ENCODE measurements at regions not wholly inside any gene's neighbourhood (a gene's known extent, or its start where the extent isn't known, plus 50 kb on each side); places are given as distances from the start of the nearest gene placed in this dataset.

DNA sequence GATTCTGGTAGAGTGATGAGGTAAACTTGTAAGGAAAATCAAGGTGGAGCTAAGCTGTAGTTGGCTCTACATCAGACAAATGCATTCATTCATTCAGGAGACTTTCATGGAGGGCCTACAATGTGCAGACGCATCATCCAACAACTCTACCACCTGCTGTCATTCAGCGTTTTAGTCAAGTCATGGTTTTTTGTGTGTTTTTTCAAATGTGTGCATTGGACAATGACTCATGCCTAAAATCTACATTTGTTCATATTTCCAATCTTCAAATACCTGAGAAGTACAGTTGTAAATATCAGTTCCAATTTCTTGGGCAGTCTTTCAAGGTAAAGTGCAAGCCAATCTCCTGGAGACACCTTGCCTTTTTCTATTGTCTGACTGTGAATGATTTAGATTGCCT lies 108.0 kb upstream of the LGALSL start:
- DNase-seq, result no peak

DNA sequence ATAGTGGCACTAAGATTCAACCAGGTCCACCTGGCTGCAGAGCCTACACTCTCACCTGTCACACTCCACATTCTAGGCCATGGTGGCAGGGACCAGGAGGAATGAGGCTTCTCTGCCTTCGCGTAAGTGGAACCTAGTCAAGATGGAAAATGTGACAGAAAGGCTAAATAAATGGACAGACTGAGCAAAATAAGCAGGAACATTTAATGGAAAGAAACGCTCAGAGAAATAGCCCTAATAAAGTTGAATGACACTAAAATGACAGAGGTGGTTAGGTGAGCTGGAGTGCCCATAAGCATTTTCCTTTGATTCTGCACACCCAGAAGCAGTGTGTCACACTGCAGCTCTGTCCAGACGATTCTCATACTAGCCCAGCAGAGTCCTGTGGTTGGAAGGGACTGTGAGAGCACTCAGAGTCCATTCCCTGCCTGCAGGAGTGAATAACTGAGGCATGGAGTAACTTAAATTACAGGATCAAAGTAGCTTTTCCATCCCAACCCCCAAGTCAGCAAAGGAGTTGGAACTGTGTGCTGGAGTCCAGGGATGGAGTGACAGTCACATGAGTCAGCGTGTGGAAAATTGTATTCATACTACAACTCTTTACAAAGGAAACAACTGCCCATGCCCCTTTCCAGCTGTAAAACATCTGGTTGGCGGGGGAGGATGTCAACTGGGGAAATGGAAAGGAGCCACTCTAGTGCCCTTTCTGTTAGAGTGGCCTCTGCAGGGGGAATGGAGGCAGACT lies 105.4 kb upstream of the LGALSL start:
- no peak for DNase-seq

DNA sequence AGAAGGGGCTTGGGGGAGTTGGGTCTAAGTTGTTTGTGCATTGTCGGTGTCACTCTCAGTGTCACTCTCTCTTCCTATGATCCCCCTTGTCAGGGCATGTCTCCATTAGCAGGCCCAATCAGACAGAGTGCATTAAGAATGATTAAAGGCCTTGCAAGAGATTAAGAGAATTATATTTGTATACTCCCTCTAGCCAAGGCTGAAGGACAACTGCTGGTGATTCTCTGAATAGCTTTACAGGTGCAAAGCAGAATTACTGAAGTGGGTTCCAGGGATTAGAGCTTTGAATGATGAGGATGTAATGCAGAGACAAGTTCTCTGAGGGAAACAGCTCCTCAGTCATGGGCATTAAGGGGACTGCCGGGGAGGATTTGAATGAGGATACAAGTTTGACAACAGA lies 104.8 kb upstream of the LGALSL start:
- no peak for DNase-seq

DNA sequence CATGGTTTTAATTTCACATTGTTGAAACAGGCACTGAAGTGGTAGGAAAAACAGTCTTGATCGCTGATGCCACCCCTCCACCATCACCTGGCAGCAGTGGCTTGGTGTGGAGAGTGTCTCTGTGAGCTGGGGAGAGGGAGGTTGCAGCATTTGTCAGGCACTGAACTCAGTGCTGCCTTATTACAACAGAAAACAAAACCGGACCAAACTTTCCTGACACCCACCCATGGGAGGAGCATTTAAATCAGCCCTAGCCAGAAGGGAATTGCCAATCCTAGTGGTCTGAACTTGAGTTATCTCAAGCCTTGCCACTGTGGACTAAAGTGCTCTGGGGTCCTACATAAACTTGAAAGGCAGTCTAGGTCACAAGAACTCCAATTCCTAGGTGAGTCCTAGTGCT lies 103.0 kb upstream of the LGALSL start:
- no peak for DNase-seq

DNA sequence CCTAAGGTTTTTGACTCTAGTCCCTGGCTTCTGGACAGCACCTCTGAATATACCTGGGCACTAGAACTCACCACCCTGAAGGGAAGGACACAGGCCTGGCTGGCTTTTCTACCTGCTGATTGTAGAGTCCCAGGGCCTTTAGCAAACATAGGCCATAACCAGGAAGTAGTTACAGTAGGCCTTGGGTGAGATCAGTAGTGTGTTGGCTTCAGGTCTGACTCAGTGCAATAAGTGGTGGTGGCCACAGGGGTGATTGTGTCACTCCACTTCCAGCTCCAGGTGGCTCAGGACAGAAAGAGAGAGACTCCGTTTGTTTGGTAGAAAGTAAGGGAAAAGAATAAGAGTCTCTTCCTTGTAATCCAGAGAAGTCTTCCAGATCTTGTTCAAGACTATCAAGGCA lies 101.7 kb upstream of the LGALSL start:
- DNase-seq, result peak; percentile 43

DNA sequence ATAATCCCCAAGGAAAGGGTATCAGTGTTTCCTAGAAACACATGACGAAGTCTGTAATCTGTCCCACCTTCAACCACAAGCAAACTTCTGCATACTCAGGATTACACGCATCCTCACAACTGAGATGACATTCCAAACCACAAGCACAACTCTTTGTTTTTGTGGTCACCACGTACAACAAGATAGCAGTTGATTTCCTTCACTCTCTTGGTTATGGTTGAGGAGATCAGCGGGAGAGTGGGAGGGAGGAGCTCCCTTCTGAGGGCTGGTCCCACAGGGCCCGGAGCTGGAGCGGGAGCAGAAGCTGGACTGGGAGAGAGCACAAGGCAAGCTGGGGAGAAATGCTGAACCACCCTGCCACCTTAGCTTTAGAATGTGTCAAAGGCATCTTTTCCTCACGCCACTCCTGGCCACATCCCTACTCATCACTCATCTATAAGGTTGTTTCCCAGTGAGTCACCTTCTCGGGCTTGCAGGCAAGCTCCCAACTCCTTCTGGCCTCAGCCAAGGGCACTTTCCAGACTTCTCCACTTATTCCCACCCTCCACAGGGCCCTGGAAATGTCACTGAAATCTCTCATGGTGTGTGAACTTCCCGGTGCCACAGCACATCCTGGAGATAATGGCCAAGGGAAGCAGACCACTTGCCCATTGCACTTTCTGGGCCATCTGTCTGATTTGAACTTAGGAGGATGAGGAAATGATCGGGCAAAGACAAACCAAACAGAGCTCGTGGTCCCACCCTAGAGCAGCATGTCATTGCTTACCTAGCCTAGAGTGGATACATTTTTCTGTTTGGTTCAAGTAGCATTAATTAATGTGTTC lies 98.9 kb upstream of the LGALSL start:
- DNase-seq, result no peak

DNA sequence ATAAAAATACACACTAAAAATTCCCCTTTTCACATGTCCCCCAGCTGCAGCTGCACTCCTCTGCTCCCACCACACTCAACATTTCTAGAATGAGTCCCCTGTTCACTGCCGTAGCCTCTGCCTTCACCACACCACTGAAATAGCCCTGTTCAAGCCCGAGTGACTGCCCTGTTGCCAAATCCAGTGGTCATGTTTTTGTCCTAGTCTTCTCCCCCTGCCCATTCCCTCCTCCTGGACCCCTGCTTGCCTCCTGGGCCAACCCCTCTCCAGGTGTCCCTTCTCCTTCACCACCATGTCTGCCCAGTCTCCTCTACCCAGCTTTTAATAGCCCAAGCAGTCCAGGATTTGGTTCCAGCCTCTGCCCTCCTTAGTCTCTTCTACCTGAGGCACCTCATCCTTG lies 97.1 kb upstream of the LGALSL start:
- DNase-seq, result no peak

DNA sequence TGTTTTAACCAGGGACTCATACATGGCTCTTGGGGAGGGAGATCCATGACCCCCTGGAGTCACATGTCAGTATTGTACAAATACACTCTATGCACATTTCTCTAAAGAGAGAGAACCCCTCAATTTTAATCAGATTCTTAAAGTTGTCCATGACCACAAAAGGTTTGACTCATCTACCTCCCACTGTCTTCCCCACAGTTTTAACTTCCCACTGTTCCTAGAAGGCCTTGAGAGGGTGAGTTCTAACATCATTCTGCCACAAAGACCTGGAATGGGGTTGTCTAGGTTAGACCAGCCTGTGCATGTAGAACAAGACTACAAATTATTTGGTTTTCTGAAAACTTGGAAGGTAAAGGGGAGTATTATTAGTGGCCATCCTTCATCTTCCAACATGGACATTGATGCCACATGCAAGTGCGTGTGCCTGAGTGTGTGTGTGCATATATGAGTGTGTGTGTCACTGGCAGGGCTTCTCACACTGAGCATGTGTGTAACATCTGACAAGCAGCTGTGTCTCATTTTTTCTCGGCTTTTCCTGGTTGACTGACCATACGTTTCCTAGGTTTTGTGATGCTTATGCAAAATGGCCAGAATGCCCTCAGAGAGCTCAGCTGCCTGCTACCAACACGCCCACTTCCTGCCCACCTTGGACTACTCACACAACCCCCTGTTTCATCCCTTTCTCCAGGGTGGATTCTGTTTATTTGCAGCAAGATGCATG lies 94.6 kb upstream of the LGALSL start:
- no peak for DNase-seq

DNA sequence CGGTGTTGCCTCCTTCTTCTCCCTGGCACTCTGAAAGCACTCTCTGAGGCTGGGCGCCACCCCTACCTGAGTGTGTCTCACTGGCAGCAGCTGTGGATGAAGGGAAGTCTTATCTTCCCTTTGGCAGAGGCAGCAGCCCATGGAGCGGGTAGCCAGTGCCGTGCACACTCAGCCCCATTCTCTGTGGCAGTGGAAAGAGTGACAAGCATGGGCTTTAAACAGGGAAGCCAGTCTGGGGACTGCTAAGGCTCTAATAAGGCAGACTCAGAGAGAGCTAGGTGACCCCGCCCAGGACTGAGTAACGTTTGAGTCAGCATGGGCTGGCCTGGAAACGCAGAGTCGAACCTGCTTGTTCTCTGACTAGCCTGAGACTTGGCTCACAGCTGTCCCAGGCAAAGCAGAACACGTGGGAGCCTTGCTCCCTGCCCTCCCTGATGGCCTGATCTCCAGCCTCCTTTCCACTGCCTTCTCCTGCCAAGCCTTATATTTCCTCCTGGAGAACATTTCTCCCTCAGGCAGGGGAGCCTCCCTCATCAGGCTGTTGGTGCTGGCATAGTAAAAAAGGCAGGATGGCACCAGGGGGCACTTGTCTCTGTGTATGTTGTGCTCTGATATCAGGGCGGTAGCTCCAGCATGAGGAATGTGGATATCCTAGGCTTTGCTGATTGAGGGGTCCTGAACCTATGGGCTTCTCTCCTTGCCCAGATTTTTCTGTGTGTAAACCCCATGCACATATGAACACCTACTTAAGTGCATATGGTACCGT lies 93.9 kb upstream of the LGALSL start:
- DNase-seq, result peak; percentile 67

DNA sequence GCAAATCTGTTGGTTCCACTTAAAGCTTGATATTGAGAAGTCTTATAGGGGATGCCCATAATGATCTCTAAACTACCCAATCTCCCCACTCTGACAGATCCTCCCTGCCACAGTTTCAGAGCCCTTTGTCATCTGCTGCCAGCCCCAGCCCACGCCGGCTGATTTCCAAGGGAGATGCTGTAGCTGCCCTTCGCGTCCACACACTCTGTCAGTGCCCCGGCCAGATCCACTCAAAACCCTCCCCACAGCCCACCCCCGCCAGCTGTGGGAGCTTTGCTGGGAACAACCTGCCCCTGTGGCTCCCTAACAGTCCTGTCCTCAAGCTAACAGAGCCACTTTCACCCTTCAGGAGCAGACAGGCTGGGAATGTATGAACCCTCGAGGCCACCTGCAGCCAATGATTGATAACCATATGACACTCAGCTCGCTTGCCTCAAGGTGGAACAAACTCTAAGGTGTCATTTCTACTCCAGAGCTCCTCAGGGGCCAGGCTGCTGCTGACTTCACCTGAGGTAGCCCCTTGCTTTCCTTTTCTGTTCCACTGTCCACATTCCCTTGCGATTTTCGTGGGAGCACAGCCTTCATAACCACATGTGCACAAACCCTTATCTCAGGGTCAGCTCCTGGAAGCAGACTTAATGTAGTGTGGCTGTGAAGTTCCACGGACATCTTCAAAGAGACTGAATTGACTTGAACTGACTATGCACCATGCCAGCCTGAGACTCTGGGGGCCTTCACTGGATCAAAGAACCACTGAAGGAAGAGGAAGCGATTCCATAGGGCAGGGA lies 92.6 kb upstream of the LGALSL start:
- no peak for DNase-seq

DNA sequence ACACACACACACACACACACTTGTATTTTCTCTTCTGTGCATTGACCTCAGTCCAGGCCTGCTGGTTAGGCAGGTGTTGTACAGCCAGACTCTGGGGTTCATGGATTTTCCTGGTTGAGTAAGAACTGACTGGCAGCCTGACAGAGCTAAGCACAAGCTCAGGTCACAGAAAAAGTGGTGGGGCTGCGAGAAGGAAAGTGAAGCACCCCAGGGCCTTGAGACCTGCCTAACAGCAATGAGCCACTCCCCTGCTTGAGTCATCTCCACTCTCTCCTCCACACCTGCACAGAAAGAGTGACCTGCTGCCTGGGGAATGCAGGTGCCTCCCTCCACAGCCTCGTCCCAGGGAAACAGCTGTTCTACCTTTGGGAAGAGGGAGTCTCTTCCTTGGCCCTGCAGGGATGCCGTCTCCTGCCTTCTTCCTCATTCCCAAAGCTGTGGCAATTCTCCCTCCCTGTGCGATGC lies 91.4 kb upstream of the LGALSL start:
- DNase-seq, result no peak

DNA sequence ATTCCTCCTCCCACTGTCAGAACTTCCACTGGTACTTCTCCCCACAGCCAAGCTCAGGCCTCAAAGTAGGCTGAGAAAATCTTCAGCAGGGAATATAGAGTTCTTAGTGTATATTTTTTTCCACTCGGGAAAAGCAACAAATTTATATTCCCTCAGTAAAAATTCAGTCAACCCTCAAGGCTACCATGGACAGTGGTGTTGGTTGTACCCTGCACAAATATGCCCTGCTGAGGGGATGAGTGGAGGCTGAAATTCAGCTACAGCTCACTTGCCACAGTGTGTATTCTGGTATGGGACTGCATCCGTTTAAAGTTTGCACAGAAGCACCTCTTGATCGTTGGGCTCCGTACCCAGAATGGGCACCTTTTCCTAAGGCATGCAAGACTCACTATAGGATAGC lies 90.8 kb upstream of the LGALSL start:
- DNase-seq, result no peak

DNA sequence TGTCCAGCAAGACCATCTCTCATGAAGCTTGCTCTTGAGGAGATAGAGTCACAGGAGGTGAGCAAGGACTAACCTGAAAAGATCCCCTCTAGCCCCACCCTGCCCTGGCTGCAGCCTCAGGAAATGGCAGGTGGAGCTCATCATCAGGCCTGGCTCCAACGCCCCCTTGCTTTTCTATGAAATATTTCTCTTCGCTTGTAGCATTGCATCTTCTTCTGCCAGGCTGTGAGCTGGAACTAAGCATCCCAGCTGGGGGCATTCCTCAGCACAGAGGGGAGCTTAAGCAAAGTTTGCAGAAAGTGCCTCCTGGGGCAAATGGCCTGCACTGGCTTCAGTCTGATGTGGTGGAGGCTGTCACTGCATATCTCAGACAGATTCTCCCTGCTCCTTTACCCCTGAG lies 90.1 kb upstream of the LGALSL start:
- DNase-seq, result no peak

DNA sequence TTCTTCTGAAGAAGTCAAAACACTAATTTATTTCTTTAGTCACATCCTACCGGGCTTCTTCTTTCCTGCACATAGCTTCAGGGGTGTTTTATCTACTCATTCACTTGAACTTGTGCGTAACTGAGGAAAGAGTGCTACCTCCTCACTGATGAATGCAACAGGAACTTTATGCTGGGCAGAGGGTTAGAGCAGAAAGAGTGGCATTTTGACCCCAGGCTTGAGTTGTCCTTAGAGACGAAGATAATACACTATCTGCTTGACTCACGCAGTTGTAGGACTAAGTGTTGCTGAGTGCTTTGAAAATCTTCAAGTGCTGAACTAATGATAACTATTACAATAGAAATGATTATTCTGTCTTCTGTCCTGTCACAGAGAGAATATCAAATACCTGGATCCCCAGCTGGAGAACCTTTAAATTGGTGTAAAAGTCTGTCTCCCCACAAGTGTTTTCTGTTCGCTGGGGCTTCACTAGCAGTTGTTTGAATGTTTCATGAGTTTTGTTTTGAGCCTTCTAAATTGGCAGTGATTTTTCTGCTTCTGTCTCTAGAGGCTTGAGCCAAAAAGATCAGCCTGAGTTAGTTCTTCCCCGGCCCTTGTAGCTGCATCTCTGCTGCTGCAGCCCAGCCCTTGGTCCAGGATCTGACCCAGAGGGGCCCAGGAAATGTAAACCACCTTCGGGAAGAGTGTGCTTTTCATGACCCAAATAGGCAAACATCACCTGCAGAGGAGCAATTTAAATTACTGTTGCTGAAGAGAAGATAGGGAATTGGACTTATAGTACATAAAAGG lies 86.3 kb upstream of the LGALSL start:
- DNase-seq, result no peak

DNA sequence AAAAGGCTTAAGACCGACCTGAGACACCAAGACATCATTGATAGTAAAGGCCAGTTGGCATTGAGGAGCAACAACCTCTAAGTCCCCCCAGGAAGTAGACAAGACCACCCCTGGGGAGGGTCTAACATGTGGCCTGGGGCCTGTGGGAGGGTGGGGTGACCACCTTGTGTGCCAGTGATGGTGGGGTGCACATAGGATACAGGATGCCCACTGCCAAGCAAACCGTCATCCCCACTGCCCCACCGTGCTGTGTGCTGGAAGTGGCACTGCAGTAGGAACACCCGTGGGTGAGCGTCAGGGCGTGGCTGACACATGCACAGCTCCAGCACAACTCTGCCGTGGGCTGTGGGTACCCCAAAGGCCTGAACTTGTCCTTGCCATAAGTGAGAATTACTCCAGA lies 84.3 kb upstream of the LGALSL start:
- DNase-seq, result no peak

DNA sequence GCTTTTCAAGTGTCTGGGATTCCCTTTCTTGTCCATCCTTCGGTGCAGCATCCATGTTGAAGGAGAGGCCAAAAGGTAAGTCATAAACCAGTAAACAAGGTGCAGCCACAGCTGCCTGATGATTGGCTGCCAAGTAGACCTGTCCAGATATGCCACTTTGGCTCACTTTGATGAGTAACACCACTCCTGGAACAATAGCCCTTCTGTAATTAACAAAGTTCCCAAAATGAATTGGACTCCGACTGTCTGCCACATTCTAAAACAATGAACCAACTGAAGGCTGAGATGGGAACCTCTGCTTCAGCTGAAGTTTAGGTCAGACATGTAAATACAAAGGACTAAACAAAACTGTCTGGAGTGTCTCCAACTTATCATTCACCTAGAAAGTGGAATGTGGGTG lies 82.2 kb upstream of the LGALSL start:
- no peak for DNase-seq

DNA sequence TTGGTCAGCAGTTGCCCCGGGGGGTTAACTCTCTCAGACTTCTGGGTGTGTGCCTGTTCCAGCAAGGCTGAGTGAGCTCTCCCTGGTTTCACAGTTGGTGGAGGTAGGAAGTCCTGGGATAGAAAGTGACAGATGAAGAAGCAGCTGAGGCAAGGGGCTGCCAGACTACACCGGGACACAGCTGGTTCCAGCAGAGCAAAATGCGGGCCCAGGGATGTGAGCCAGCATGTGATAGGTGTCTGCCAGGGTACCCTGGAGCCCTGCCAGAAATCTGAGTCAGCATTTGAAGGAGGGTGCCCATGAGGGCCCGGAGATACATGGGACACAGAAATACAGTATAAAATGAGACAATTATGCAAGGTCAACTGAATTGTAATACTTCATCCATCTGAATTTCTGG lies 79.3 kb upstream of the LGALSL start:
- no peak for DNase-seq

DNA sequence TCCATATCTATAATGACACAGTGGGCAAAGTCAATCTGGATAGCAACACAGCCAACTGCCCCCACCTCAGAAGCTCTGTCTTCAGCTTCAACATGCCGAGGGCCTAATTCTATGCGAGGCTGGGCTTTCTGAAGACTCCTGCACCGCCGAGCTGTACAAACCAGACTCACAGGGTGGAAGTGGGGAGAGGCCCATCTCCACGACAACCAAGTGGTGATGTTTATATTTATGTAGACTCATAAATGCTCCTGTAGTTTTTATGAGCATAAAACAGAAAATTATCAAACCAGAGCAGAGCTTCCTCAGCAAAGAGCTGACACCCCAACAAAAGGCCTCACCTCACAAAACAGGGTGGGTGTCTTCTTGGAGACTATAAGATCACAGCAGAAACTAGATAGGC lies 77.0 kb upstream of the LGALSL start:
- DNase-seq, result no peak

DNA sequence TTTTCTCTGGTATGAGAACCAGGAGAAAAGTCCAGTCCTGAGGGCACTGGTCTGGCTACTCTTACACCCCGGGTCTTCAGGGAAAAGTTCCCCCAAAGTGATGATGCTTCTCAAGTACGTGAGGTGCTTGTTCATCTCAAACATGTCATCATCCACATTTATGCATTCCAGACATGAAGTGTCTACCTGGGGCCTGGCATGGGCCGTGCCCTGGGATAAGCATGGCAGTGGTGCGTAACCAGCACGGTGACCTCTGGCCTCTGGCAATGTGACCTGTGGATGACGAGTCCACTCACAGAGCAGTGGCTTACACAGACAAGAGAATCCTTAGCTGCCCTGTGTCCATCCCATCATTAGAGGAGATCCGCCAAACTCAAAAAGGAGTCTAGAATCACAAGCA lies 74.8 kb upstream of the LGALSL start:
- DNase-seq, result no peak

DNA sequence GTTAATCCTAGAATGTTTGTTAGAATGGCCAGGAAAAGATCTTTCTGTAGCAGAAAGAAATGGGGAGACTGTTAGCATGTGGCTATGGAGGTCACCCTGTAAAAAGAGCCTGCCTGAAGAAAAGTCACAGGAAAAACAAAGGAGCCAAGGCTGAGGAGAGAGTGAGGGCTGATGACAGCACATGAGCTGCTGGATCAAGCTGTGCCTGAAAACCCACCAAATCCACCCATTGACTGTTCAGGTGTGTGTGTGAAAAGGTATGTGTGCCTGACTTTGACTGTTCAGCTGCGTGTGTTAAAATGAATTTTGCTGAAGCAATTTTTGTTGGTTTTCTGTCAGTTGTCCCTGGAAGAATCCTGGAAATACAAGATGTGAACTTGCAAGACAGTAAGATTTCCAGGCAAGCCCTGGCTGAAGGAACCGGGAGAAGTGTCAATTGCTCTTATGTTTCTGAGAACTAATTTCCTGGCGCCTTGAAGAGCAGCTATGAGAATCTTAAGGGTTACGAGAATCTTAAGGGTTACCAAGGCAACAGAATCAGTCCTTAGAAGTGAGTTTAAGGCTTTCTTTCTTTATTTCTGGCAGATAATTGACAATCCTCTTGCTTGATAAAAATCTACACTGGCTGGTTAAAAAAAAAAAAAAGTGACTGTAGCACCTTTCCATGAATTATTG lies 73.0 kb upstream of the LGALSL start:
- DNase-seq, result no peak

Measured in activated CD4-positive, alpha-beta T cell treated with anti-CD3 and anti-CD28 coated beads, Interleukin-10, Interleukin-2, amounts not matched to agents 100 ng/mL and 50 ng/mL, durations not matched to agents 16 hours and 8 hours (primary cell).